ENCODE measurements at regions not wholly inside any gene's neighbourhood (a gene's known extent, or its start where the extent isn't known, plus 50 kb on each side); places are given as distances from the start of the nearest gene placed in this dataset.

GRCh38 chr22:47552541-47553205 lies 790.2 kb downstream of the TBC1D22A start:
- no peak for DNase-seq (ENCODE audit: low spot score)
- TF ChIP-seq CTCF (IDR thresholded peaks at IDR 0.05; ENCODE audit: extremely low read depth, missing control alignments) = no peak

- DNase-seq (ENCODE audit: low spot score) = no peak
- TF ChIP-seq CTCF (IDR thresholded peaks at IDR 0.05; ENCODE audit: extremely low read depth, missing control alignments) = no peak
Observed at GRCh38 chr22:47552024-47552423, 789.6 kb downstream of the TBC1D22A start.

- no peak for TF ChIP-seq CTCF (IDR thresholded peaks at IDR 0.05; ENCODE audit: extremely low read depth, missing control alignments)
- DNase-seq (ENCODE audit: low spot score) = no peak
Observed at GRCh38 chr22:47551431-47551775, 789.0 kb downstream of the TBC1D22A start.

- no peak for TF ChIP-seq CTCF (IDR thresholded peaks at IDR 0.05; ENCODE audit: extremely low read depth, missing control alignments)
Observed at GRCh38 chr22:47550524-47551430, 788.3 kb downstream of the TBC1D22A start.

GRCh38 chr22:47549741-47550340 lies 787.4 kb downstream of the TBC1D22A start:
- no peak for DNase-seq (ENCODE audit: low spot score)
- no peak for TF ChIP-seq CTCF (IDR thresholded peaks at IDR 0.05; ENCODE audit: extremely low read depth, missing control alignments)

More at GRCh38 chr22:47550524-47551430, 788.3 kb downstream of the TBC1D22A start:
- no peak for DNase-seq (ENCODE audit: low spot score)

GRCh38 chr22:47548953-47549740 lies 786.7 kb downstream of the TBC1D22A start:
- no peak for TF ChIP-seq CTCF (IDR thresholded peaks at IDR 0.05; ENCODE audit: extremely low read depth, missing control alignments)

More at GRCh38 chr22:47548953-47549740, 786.7 kb downstream of the TBC1D22A start:
- DNase-seq (ENCODE audit: low spot score) = no peak

All from GM20000 (cell line).